Activated T-cell treated with anti-CD3 and anti-CD28 coated beads, Interleukin-2, amount 50 U/mL, for 72 hours (primary cell): ENCODE measurements at regions not wholly inside any gene's neighbourhood (a gene's known extent, or its start where the extent isn't known, plus 50 kb on each side); places are given as distances from the start of the nearest gene placed in this dataset.

Experiments used
- ATAC-seq, 2 donors: fragments of 150-1000 bp; cut with Tn5 transposase; replicated peaks in 1 of 2; 2 replicates each; pipeline ENCODE4 v1.10.0; 2021; ENCODE audit warnings: moderate library complexity in 2 of 2, mild to moderate bottlenecking in 1 of 2
- DNase-seq, 2 donors: peaks; one replicate each; pipeline ENCODE4 v3.0.0; 2021 to 2022; ENCODE audit warnings: mixed read lengths in 1 of 2
- H3K27ac Mint-ChIP-seq: one replicate; pipeline ENCODE4 v1.8.0; 2022; ENCODE audit warnings: mild to moderate bottlenecking, moderate library complexity, mixed read lengths
- H3K27me3 Mint-ChIP-seq: one replicate; pipeline ENCODE4 v1.8.0; 2022; ENCODE audit warnings: low read depth, mixed read lengths
- H3K36me3 Mint-ChIP-seq, 2 donors: one replicate each; pipeline ENCODE4 v1.8.0; 2022; ENCODE audit warnings: mixed read lengths in 2 of 2, mild to moderate bottlenecking in 1 of 2; ENCODE audit not compliant: insufficient read depth in 2 of 2
- H3K4me1 Mint-ChIP-seq: one replicate; pipeline ENCODE4 v1.8.0; 2022; ENCODE audit warnings: low read depth, mixed read lengths
- H3K4me3 Mint-ChIP-seq, 2 donors: one replicate each; pipeline ENCODE4 v1.8.0; 2022; ENCODE audit warnings: mild to moderate bottlenecking in 2 of 2, mixed read lengths in 2 of 2, moderate library complexity in 2 of 2
- H3K9me3 Mint-ChIP-seq, 2 donors: one replicate each; pipeline ENCODE4 v1.8.0; 2022; ENCODE audit warnings: mixed read lengths in 2 of 2

DNA sequence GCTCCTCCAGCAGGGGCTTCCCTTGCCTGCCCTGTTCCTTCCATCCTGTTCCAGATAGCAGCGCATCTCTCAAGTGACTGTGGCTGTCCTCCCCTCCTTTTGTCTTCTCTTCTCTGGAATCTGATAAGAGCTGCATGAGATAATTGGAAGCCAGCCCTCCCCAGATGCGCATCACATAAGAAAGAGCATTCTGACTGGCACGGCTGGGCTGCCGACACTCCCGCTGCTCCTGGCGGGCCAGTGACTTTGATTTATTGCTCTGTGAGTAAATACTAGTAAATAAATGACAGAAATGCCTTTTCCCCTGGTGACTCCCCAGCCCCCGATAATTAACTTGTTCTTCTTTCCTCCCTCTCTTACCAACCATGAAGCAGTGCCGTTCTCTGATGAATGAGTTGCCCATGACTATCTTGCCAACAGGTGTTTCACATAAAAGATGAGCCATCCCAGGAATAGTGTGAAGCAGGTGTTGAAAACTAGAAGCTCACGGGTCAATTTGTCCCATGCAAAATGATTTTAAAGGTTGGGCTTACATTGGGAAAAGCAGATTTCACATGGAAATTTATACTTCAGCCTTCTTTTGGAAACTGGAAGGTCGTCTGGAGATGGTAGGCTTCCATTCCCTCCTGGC, 212.3 kb downstream of the ERCC6L2 start:
- DNase-seq (no peak), ATAC-seq (no peak)
- H3K36me3 Mint-ChIP-seq, result peaks cover 0 to 2% of the 10 kb centered on the region in 2 donors
- H3K27me3 Mint-ChIP-seq, result peaks cover 25% of the 10 kb centered on the region
- no peak overlapping the region for H3K4me3 Mint-ChIP-seq
- H3K27ac Mint-ChIP-seq, result no peak overlapping the region
- peaks cover 2 to 3% of the 10 kb centered on the region in 2 donors for H3K9me3 Mint-ChIP-seq
- H3K4me1 Mint-ChIP-seq, result no peaks in the 10 kb centered on the region

GRCh38 chr9:96086936-96087571, 211.6 kb downstream of the ERCC6L2 start:
- DNase-seq (no peak), ATAC-seq (no peak)
- peaks cover 25% of the 10 kb centered on the region for H3K27me3 Mint-ChIP-seq
- no peak overlapping the region for H3K4me3 Mint-ChIP-seq
- peaks cover 0 to 2% of the 10 kb centered on the region in 2 donors for H3K36me3 Mint-ChIP-seq
- H3K4me1 Mint-ChIP-seq, result no peaks in the 10 kb centered on the region
- no peak overlapping the region for H3K27ac Mint-ChIP-seq
- H3K9me3 Mint-ChIP-seq, result peaks cover 2 to 3% of the 10 kb centered on the region in 2 donors

- Mint-ChIP-seq H3K36me3 (peaks cover 0 to 2% of the 10 kb centered on the region in 2 donors), H3K4me1 (no peaks in the 10 kb centered on the region), H3K9me3 (peaks cover 2 to 3% of the 10 kb centered on the region in 2 donors), H3K27me3 (peaks cover 25% of the 10 kb centered on the region), H3K4me3 (no peak overlapping the region), H3K27ac (no peak overlapping the region)
- DNase-seq (no peak), ATAC-seq (no peak)
Observed at GRCh38 chr9:96085491-96086143, 210.1 kb downstream of the ERCC6L2 start.

- peaks cover 2 to 3% of the 10 kb centered on the region in 2 donors for H3K9me3 Mint-ChIP-seq
- DNase-seq (no peak), ATAC-seq (no peak)
- no peak overlapping the region for H3K27ac Mint-ChIP-seq
- H3K27me3 Mint-ChIP-seq, result peaks cover 25% of the 10 kb centered on the region
- no peak overlapping the region for H3K4me3 Mint-ChIP-seq
- peaks cover 0 to 2% of the 10 kb centered on the region in 2 donors for H3K36me3 Mint-ChIP-seq
- no peaks in the 10 kb centered on the region for H3K4me1 Mint-ChIP-seq
Observed at GRCh38 chr9:96084331-96084734, 208.8 kb downstream of the ERCC6L2 start.

- no peak for DNase-seq
- H3K9me3 Mint-ChIP-seq, result no peaks in the 10 kb centered on the region
- no peak overlapping the region for H3K4me3 Mint-ChIP-seq
Observed at GRCh38 chr9:96082516-96083232, 207.2 kb downstream of the ERCC6L2 start.

GRCh38 chr9:96080364-96080763, 204.9 kb downstream of the ERCC6L2 start:
- no peak overlapping the region for H3K27ac Mint-ChIP-seq
- ATAC-seq (no peak), DNase-seq (no peak)

More at GRCh38 chr9:96082516-96083232, 207.2 kb downstream of the ERCC6L2 start:
- no peaks in the 10 kb centered on the region for H3K36me3 Mint-ChIP-seq
- no peak overlapping the region for H3K27ac Mint-ChIP-seq
- ATAC-seq, result no peak
- peaks cover 13% of the 10 kb centered on the region for H3K27me3 Mint-ChIP-seq
- no peaks in the 10 kb centered on the region for H3K4me1 Mint-ChIP-seq

GRCh38 chr9:96079779-96080178, 204.3 kb downstream of the ERCC6L2 start:
- Mint-ChIP-seq H3K4me1 (no peaks in the 10 kb centered on the region), H3K4me3 (no peak overlapping the region), H3K9me3 (no peaks in the 10 kb centered on the region), H3K36me3 (no peaks in the 10 kb centered on the region), H3K27ac (no peak overlapping the region), H3K27me3 (no peaks in the 10 kb centered on the region)
- DNase-seq, result no peak
- ATAC-seq, result no peak

More at GRCh38 chr9:96080364-96080763, 204.9 kb downstream of the ERCC6L2 start:
- Mint-ChIP-seq H3K9me3 (no peaks in the 10 kb centered on the region), H3K27me3 (no peaks in the 10 kb centered on the region), H3K4me3 (no peak overlapping the region), H3K4me1 (no peaks in the 10 kb centered on the region), H3K36me3 (no peaks in the 10 kb centered on the region)

DNA sequence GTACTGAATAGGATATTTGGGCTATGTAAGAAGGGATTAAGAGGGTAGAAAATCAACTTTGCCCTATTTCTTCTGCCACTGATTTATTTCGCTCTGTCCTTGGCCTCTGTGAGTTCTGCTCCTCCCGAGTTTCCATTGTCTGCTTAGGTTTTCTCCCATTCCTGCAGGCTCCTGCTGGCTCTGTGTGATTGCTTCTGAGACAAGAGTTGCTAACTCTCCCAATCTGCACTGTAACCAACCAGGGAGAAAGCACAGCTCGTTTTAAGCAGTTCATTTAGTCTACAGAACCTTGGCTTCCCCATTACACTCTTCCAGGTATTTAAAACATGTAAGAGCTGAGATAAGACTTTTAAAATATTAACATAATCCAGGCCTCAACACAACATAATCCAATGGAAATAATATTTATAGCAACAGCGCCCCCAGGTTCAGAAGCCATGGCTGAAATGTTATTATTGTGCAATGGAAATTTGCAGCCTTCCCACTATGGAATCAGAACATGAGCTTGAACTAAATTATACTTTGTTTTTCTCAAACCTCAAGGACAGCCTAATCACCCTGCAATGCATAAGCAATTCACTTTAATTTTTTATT, 203.5 kb downstream of the ERCC6L2 start:
- no peak for ATAC-seq
- peaks cover 3% of the 10 kb centered on the region for H3K27me3 Mint-ChIP-seq
- H3K27ac Mint-ChIP-seq, result no peak overlapping the region
- DNase-seq, result no peak
- H3K36me3 Mint-ChIP-seq, result no peaks in the 10 kb centered on the region
- H3K4me3 Mint-ChIP-seq, result no peak overlapping the region
- no peaks in the 10 kb centered on the region for H3K4me1 Mint-ChIP-seq
- H3K9me3 Mint-ChIP-seq, result no peaks in the 10 kb centered on the region

- Mint-ChIP-seq H3K36me3 (no peaks in the 10 kb centered on the region), H3K27me3 (peaks cover 5% of the 10 kb centered on the region), H3K9me3 (no peaks in the 10 kb centered on the region), H3K27ac (no peak overlapping the region), H3K4me3 (no peak overlapping the region), H3K4me1 (no peaks in the 10 kb centered on the region)
- ATAC-seq (no peak), DNase-seq (no peak)
Observed at GRCh38 chr9:96075757-96076156, 200.3 kb downstream of the ERCC6L2 start.

DNA sequence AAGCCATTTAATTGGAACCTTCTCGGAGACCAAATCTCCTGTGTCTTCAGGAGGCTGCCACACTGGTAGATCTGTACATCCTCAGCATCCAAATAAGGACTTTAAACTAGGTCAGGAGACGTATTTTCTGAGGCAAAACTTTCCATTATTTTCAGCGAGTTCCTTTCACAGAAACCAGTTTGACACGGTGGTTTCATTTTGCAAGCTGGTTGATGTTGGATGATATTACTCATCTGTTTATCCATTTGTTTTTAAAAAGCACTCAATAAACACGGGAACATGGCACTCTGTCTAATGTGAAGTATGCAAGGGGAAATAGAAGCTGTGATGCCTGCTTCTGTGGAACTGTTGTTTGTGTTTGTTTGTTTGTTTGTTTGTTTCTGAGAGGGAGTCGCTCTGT, 199.6 kb downstream of the ERCC6L2 start:
- ATAC-seq (no peak), DNase-seq (no peak)
- Mint-ChIP-seq H3K27ac (no peak overlapping the region), H3K36me3 (no peaks in the 10 kb centered on the region), H3K9me3 (no peaks in the 10 kb centered on the region), H3K4me1 (no peaks in the 10 kb centered on the region), H3K27me3 (peaks cover 5% of the 10 kb centered on the region), H3K4me3 (no peak overlapping the region)

DNA sequence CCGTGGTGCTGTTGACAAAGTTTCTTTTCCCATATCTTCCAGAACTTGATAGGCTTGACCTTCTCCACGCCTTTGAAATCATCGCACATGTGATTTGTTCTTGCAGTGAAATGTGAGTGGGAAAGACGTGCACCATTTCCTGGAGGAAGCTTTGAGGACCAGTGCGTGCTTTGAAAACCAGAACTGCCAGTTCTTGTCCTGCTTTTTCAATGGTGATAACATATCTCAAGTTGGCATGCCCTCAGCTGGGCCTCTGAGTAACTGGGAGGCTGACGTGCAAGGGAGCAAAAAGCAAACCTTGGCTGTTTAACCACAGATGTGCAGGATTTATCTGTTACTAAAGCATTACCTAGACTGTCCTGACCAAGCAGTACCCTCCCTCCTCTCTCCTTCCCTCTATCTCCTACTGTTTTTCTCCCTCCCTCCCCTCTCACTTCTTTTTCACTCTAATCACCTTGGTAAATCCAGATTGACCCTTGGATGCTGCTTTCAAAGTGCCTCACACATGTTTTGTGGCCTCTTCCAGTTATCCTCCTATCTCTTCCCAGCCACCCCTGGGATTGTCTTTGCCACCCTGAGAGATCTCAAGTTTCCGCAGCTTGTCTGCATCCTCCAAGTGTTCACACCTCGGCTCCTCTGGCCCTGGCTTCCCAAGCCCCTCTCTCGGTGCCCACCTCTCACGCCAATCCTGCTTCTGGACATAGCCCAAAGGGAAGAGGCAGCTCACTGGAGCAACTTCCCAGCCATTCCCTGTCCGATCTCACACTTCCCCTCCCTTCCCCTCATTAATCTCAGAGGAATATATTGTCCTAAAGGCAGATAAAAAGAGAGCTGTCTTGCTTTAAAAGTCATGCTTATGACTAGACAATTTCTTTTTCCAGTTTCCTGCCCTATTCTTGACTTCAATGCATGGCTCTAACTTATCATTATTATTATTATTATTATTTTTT, 198.3 kb downstream of the ERCC6L2 start:
- ATAC-seq (no peak), DNase-seq (no peak)
- no peaks in the 10 kb centered on the region for H3K9me3 Mint-ChIP-seq
- H3K36me3 Mint-ChIP-seq, result no peaks in the 10 kb centered on the region
- H3K27ac Mint-ChIP-seq, result no peak overlapping the region
- no peaks in the 10 kb centered on the region for H3K4me1 Mint-ChIP-seq
- H3K4me3 Mint-ChIP-seq, result no peak overlapping the region
- H3K27me3 Mint-ChIP-seq, result peaks cover 5% of the 10 kb centered on the region

GRCh38 chr9:96072930-96073329, 197.4 kb downstream of the ERCC6L2 start:
- no peaks in the 10 kb centered on the region for H3K9me3 Mint-ChIP-seq
- no peaks in the 10 kb centered on the region for H3K36me3 Mint-ChIP-seq
- no peak for ATAC-seq
- H3K27me3 Mint-ChIP-seq, result peaks cover 5% of the 10 kb centered on the region
- DNase-seq, result no peak
- H3K27ac Mint-ChIP-seq, result no peak overlapping the region
- no peak overlapping the region for H3K4me3 Mint-ChIP-seq
- no peaks in the 10 kb centered on the region for H3K4me1 Mint-ChIP-seq
